T47D (cell line): ENCODE measurements at regions not wholly inside any gene's neighbourhood (a gene's known extent, or its start where the extent isn't known, plus 50 kb on each side); places are given as distances from the start of the nearest gene placed in this dataset.

Experiments used
- DNase-seq, 2 experiments: peaks; one replicate each; pipeline versions ENCODE4 v3.0.0 to v3.0.0-alpha.2; 2011 to 2012; ENCODE audit warnings: low read depth in 1 of 2, low spot score in 1 of 2
- JUND ChIP-seq: IDR thresholded peaks from 2 replicates; pipeline ENCODE4 v1.6.1; 2012; ENCODE audit warnings: low read depth
- in situ Hi-C: cut with HindIII; loops from 2 replicates; pipeline ENCODE4 v1.10.0; 2016; ENCODE audit warnings: low sequenced_read_pairs, low pct_unique_long_range_greater_than_20kb

DNA sequence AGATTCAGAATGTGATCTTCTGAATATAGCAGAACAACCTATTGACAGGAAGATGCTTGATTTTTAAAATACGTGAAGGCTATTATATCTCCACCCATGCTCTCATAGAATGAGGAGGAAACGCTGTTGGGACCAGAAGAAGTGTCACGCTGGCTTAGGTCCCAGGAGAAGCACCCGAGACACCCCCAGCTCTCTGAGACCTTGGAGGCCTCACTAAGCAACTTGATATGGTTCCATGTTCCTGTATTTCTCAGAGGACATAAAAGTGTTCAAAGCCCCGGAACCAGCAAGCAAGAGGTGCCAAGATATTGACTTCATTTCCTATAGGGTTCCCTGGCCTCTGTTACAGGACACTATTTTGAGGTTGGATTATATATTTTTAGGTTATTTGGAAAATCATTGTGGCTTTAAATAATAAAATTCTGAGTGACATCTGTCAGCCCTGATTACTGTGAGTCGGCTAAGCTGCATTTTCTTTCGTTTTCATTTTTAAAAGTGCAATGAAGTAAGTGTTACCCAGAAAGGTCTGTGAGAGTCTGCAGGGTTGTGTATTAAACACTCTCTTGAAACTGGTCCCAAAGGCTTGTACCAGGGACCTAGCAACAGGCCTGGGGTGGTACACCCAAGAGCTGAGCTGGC lies 400.0 kb downstream of the SOX9 start:
- TF ChIP-seq JUND, result no peak
- in situ Hi-C loops, result no loop called here
- DNase-seq, result no peak

DNA sequence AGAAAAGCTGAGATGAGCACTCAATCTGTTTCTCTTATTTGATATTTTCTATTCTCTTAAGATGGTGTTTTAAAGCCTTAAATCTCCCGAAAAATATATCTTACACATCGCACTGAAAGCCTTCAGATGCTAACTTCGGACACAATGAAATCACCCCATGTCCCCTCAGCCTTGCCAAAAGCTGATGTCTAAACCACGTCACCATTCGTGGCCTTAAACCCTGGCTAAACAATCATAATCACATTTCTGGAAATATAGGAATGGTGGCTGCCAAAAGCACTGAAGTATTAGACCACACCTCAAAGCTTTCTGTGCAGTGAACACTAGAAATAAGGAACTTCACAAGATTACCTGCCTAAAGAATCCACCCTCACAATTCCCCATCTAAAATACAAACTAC lies 402.7 kb downstream of the SOX9 start:
- TF ChIP-seq JUND, result no peak
- in situ Hi-C loops, result no loop called here
- DNase-seq, result no peak

DNA sequence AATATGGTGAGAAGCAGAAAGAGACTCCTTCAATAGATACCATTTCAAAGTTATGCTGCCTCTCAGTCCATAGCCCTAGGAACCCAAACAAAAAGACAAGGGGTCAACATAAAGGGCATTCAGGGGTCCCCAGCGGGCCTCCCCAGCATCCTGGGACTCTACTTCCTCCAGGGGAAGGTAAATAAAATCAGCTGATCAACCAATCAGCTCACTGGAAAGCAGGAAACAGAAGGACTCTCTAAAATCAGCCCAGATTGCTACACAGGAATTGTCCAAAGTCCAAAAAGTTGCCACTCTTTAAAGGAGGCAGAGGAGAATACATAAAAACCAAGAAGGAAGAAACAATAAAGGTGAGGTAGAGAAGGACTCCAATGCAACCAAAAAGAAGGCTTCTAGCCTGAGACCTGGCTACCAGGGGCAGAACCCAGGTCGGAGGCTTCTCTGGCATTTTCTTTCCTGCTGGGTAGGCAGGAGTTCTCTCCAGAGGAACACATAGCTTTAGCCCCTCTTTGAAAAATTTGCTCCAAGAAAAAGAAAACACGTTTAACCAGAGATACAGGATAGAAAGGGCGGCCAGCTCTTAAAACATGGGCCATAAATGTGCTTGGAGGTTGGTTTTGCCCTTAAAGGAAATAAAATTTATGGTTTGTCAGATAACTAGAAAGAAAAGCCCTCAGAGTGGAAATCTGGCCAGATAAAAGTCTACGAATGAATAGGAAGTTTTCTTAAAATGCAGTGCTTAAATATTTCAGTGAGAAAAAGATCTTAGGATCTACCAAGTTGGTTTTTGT lies 404.6 kb downstream of the SOX9 start:
- DNase-seq, result peak in 1 of 2 experiments; percentile 44
- in situ Hi-C loops, result no loop called here

DNA sequence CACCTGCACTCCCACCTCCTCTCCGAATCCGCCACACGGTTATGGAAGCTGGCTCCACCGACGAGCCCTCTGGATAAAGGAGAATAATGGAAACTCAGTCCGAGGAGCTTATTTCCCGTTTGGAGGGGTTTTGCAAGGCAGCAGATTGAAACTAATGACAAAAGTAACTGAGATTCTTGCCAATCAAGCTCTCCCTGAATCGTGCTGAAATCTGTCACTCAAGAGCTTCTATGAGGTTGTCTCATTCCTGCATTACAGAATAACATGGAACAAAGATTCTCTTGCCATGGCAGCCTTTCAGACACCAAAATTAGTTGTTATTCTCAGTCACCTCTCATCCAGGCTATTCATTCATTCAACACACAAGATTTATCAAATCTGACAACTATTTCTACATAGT lies 405.9 kb downstream of the SOX9 start:
- in situ Hi-C loops, result no loop called here
- no peak for DNase-seq
- no peak for TF ChIP-seq JUND

More for the DNA sequence above, 404.6 kb downstream of the SOX9 start:
- no peak for TF ChIP-seq JUND

DNA sequence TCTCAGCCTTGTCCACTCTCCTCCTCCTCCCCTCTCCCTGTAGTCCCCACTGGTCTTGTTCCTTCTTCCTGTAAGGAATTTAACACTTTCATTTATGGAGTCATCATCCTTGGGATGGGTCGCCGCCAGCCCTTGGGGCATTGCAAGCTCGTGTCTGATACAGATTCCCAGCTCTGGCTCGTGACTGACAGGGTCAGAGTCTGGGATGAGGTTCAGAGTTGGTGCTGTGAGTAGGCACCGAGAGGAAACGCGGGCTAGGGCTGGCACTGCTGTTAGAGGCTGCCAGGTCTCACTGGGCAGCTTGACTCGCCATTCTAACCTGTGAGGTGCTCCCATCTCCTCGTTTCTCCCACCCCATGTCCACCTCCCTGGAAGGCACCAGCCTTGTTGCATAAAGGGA lies 407.0 kb downstream of the SOX9 start:
- in situ Hi-C loops, result no loop called here
- TF ChIP-seq JUND, result no peak
- no peak for DNase-seq

DNA sequence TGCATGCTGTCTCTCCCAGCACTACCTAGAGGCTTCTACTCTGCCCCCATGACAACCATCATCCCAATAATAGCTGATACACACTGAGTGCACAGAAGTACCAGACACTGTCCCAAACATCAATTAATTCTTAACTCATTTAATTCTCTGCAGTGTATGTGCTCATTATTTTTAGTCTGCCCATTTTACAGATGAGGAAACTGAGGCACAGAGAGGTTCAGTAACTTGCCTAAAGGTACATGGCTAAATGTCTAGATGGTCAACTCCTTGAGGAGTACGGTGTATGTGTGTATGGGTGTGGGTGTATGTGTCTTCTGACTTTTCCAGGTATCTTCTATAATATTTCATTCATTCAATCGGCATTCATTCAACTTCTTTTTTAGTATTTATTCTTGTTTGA lies 407.9 kb downstream of the SOX9 start:
- in situ Hi-C loops, result no loop called here
- DNase-seq, result no peak
- TF ChIP-seq JUND, result no peak

DNA sequence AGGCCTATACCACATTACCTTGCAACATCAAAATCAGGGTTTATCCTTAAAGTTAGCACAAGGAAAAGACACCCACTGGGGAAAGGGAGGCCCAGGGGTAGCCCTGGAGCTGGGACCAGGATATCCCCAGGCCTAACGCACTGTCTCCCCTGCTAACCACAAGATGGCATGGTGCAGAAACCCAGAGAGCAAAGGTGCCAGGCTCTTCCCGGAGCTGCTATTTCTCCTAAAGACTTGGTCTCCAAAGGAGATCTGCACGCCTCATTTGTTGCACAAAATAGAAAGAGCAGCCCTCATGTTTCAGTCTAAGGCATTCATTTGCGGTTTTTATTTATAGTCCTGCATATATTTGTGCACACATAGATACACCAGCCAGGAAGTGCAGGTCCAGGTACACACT lies 408.6 kb downstream of the SOX9 start:
- DNase-seq, result peak in 1 of 2 experiments; percentile 51
- in situ Hi-C loops, result no loop called here
- no peak for TF ChIP-seq JUND

DNA sequence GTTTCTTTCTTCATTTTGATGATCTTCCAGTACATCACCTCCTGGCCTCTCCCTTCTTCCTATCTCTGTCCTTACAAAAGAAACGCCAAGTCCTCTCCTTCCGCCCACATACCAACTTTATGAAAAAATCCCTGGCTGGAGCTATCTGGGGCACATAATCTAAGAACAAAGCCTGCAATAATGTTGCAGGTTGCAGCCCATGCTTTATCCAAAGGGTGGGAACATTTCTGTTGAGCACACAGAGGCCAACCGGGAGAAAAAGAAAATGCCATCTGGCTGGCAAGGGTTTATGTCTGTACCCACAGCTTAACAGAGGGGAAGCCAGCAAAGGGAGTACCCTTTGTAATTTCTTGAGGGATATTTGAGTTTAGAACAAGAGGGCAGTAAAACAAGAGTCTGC lies 409.6 kb downstream of the SOX9 start:
- no peak for DNase-seq
- no peak for TF ChIP-seq JUND
- in situ Hi-C loops, result no loop called here

DNA sequence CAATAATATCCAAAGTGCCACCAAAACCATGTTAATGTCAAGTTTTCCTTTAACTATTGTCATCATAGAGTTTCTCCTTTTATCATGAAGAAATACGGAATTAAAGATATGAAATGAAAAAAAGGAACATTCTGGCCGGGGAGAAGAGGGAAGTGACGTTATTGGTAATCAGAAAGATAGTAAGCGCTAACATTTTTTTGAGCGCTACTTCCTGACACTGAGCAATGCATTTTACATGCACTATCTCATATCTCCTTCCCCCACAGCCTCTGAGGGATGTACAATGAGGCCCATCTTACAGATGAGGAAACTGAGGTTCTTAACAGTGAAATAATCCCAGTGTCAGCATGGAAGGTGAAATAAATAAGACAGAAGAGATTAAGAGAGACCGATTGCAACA lies 410.9 kb downstream of the SOX9 start:
- in situ Hi-C loops, result no loop called here
- DNase-seq, result no peak
- TF ChIP-seq JUND, result no peak

DNA sequence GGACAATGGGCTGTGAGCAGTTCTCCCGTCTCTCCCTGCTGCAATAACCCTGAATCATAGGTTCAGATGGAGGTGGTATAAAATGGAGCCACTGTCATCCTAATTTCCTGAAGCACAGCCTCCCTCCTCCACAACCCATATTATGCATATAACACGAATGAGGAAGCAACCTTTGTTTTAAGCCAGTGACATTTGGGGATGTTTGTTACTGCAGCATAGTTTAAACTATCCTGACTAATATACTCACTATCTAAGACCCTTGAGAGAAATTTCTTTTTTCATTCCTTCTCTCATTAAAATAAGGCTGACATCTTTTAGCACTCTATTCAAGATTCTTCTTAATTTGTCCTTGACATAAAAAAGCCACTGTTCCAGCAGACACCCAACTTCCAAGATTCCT lies 413.4 kb downstream of the SOX9 start:
- in situ Hi-C loops, result no loop called here
- TF ChIP-seq JUND, result no peak
- no peak for DNase-seq

DNA sequence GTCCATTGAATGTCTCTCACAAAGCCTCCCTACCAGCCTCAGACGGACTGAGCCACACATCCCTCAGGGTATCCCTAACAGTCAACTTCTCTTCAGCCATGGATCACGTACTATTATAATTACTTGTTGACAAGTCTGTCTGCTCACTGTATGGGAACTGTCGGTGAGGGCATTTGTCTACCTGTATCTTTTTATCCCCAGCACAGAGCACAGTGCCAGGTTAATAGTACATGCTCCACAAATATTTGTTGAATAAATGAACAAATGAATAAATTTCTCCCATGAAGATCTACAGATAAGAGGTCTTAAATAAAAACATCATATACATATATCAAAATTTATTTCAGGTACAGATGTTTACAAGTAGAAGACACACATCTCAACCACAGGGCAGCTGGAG lies 414.0 kb downstream of the SOX9 start:
- in situ Hi-C loops, result no loop called here
- peak in 1 of 2 experiments; percentile 75 for DNase-seq
- no peak for TF ChIP-seq JUND

DNA sequence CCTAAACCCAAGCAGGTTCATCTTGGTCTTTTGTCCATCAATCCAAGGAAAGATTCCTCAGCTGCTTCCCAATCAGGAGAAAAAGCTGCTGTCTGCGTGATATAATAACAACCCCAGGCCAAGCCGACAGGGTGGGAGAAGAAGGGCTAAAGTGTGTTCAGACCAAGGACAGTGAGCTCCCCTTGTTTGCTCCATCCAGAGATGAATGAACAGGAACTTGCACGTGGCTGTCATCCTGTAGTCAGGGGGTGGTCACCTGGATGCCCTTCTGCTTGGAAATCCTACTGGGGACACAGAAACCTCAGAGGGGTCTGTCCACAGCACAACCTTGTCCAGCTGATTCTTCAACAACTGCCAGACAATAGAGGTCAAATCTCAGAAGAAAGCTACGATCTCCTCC lies 414.5 kb downstream of the SOX9 start:
- no peak for TF ChIP-seq JUND
- in situ Hi-C loops, result no loop called here
- no peak for DNase-seq

DNA sequence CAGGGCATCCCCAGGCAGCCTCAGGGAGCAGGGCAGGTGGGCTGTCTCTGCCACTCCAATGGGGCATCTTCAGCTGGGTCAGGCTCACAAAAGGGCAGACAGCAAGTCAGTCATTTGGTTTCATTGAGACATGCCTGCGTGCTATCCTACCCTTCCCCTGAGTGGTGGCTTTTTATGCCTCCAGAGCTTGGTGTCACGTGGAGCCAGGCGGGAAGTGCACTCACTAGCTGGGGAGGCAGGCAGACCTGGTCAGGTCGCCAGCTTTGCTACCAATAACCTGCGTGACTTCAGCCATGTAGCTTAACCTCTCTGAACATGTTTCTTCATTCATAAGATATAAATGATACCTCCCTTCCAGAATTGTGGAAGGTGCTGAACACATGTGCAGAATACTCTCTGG lies 415.0 kb downstream of the SOX9 start:
- in situ Hi-C loops, result no loop called here
- TF ChIP-seq JUND, result no peak
- DNase-seq, result no peak

DNA sequence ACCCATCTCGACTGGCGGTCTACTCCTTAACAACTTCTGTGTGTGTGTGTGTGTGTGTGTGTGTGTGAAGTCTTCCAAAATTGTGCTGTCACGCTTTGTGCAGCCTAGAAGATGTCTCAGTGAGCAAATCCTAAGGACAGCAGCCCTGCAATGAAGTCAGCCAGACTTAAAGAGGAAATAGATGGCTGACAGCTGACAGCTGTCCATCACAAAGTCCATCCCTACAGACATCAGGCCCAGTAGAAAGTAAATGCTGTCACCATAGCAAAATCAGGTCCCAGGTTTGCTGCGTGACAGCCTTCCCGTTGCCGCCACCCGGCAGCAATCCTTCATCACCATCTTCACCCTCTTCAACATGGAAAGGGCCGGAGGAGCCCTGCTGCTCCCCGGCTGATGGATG lies 416.0 kb downstream of the SOX9 start:
- no peak for TF ChIP-seq JUND
- in situ Hi-C loops, result no loop called here
- no peak for DNase-seq
